Panc1 (cell line): ENCODE measurements at regions not wholly inside any gene's neighbourhood (a gene's known extent, or its start where the extent isn't known, plus 50 kb on each side); places are given as distances from the start of the nearest gene placed in this dataset.
"Not testable (repeated sequence)": the region's sequence is repeated elsewhere in the genome, so short reads cannot be mapped to it uniquely, and the experiment has no call there.

Experiments
- ATAC-seq: fragments of 200-7000 bp; cut with Tn5 transposase; 2 replicates; pipeline ENCODE4 v1.9.1; 2020; ENCODE audit warnings: mild to moderate bottlenecking, moderate library complexity
- BruUV-seq: library from RNA; stranded (reverse); fragments of 400-500 nt; replicated peaks from 2 replicates; lab custom pipeline; 2021; lab: Mats Ljungman, UMichigan
- CTCF ChIA-PET: fragments of 300-600 bp; sonication (Branson Sonifier 250); formaldehyde crosslinking; loops from one replicate; lab custom pipeline; 2022; ENCODE audit warnings: antibody characterized with exemption; lab: Charles Lee
- POLR2A ChIA-PET: fragments of 300-600 bp; sonication (Branson Sonifier 250); formaldehyde crosslinking; loops from one replicate; lab custom pipeline; 2022; ENCODE audit warnings: antibody characterized with exemption; lab: Charles Lee
- DNase-seq: peaks from one replicate; pipeline ENCODE4 v3.0.0-alpha.2; 2010; ENCODE audit warnings: low read depth, low spot score
- H3K27ac ChIP-seq: 2 replicates; pipeline ENCODE4 v1.5.1; 2011; ENCODE audit warnings: mild to moderate bottlenecking, low read length, inconsistent platforms
- H3K27me3 ChIP-seq: fragments of 200-500 bp; sonication (Bioruptor generic); 2 replicates; pipeline ENCODE4 v1.6.0; 2014; ENCODE audit warnings: low read length, inconsistent platforms; ENCODE audit not compliant: control insufficient read depth, insufficient read depth
- H3K36me3 ChIP-seq: fragments of 200-500 bp; sonication (Bioruptor generic); 2 replicates; pipeline ENCODE4 v1.5.1; 2014; ENCODE audit warnings: inconsistent platforms, mild to moderate bottlenecking, low read length, moderate library complexity; ENCODE audit not compliant: control insufficient read depth, insufficient read depth
- H3K4me1 ChIP-seq: 2 replicates; pipeline ENCODE4 v1.5.1; 2011; ENCODE audit warnings: inconsistent platforms, mild to moderate bottlenecking, low read length, moderate library complexity; ENCODE audit not compliant: control insufficient read depth, insufficient read depth
- H3K4me3 ChIP-seq, 2 experiments: 2 replicates each; pipeline ENCODE4 v1.5.1; 2011 to 2012; ENCODE audit warnings: low read depth in 2 of 2, low read length in 2 of 2, mild to moderate bottlenecking in 2 of 2, inconsistent platforms in 1 of 2, moderate library complexity in 1 of 2
- H3K9me3 ChIP-seq: fragments of 200-500 bp; sonication (Bioruptor generic); 2 replicates; pipeline ENCODE4 v1.5.1; 2014; ENCODE audit warnings: low read depth, mild to moderate bottlenecking, inconsistent platforms, low read length, moderate library complexity; ENCODE audit not compliant: control insufficient read depth, insufficient read depth
- POLR2AphosphoS5 ChIP-seq: IDR thresholded peaks from 2 replicates; pipeline ENCODE4 v1.6.1; 2012; ENCODE audit warnings: mild to moderate bottlenecking, low read depth, low read length, moderate library complexity
- SIN3A ChIP-seq: IDR thresholded peaks from 2 replicates; pipeline ENCODE4 v1.6.1; 2012; ENCODE audit warnings: low read depth, mild to moderate bottlenecking, low read length, moderate library complexity, borderline replicate concordance; ENCODE audit not compliant: insufficient read depth
- TCF7L2 ChIP-seq: IDR thresholded peaks from 2 replicates; pipeline ENCODE4 v1.6.1; 2011; ENCODE audit warnings: mild to moderate bottlenecking, low read depth, low read length, inconsistent platforms
- in situ Hi-C: cut with HindIII; loops from 2 replicates; pipeline ENCODE4 v1.10.0; 2016; ENCODE audit warnings: low sequenced_read_pairs, low pct_unique_long_range_greater_than_20kb
- intact Hi-C: fragments of 100-400 bp; cut with micrococcal nuclease; formaldehyde crosslinking; loops from one replicate; pipeline ENCODE4 v1.10.0; 2022; ENCODE audit not compliant: unreplicated experiment
- TF ChIP-seq, protein P1 (sequence below): fragments of 450-650 bp; IDR thresholded peaks from 2 replicates; pipeline ENCODE4 v1.5.1; 2017; ENCODE audit warnings: mild to moderate bottlenecking
- TF ChIP-seq, protein P2 (sequence below), 2 experiments: IDR thresholded peaks; 2 replicates each; pipeline ENCODE4 v1.6.1; 2011 to 2012; ENCODE audit warnings: low read depth in 2 of 2, control low read depth in 1 of 2, low read length in 1 of 2, mild to moderate bottlenecking in 1 of 2, moderate library complexity in 1 of 2; ENCODE audit not compliant: insufficient read depth in 1 of 2

- H3K27me3 ChIP-seq, result no peaks in the 10 kb centered on the region
- no peak for DNase-seq
- no peaks in the 10 kb centered on the region for H3K4me1 ChIP-seq
- intact Hi-C loops (no loop called here), in situ Hi-C loops (no loop called here)
- H3K4me3 ChIP-seq, result no peak overlapping the region
- no peaks in the 10 kb centered on the region for H3K9me3 ChIP-seq
- TF ChIP-seq, protein P1, sequence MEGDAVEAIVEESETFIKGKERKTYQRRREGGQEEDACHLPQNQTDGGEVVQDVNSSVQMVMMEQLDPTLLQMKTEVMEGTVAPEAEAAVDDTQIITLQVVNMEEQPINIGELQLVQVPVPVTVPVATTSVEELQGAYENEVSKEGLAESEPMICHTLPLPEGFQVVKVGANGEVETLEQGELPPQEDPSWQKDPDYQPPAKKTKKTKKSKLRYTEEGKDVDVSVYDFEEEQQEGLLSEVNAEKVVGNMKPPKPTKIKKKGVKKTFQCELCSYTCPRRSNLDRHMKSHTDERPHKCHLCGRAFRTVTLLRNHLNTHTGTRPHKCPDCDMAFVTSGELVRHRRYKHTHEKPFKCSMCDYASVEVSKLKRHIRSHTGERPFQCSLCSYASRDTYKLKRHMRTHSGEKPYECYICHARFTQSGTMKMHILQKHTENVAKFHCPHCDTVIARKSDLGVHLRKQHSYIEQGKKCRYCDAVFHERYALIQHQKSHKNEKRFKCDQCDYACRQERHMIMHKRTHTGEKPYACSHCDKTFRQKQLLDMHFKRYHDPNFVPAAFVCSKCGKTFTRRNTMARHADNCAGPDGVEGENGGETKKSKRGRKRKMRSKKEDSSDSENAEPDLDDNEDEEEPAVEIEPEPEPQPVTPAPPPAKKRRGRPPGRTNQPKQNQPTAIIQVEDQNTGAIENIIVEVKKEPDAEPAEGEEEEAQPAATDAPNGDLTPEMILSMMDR, result no peak
- TF ChIP-seq TCF7L2 (no peak), SIN3A (no peak), POLR2AphosphoS5 (no peak)
- TF ChIP-seq, protein P2, sequence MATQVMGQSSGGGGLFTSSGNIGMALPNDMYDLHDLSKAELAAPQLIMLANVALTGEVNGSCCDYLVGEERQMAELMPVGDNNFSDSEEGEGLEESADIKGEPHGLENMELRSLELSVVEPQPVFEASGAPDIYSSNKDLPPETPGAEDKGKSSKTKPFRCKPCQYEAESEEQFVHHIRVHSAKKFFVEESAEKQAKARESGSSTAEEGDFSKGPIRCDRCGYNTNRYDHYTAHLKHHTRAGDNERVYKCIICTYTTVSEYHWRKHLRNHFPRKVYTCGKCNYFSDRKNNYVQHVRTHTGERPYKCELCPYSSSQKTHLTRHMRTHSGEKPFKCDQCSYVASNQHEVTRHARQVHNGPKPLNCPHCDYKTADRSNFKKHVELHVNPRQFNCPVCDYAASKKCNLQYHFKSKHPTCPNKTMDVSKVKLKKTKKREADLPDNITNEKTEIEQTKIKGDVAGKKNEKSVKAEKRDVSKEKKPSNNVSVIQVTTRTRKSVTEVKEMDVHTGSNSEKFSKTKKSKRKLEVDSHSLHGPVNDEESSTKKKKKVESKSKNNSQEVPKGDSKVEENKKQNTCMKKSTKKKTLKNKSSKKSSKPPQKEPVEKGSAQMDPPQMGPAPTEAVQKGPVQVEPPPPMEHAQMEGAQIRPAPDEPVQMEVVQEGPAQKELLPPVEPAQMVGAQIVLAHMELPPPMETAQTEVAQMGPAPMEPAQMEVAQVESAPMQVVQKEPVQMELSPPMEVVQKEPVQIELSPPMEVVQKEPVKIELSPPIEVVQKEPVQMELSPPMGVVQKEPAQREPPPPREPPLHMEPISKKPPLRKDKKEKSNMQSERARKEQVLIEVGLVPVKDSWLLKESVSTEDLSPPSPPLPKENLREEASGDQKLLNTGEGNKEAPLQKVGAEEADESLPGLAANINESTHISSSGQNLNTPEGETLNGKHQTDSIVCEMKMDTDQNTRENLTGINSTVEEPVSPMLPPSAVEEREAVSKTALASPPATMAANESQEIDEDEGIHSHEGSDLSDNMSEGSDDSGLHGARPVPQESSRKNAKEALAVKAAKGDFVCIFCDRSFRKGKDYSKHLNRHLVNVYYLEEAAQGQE (IDR thresholded peaks at IDR 0.05; ENCODE audit: insufficient read depth in 1 of 2, low read depth in 2 of 2, low read length in 1 of 2), result no peak
- H3K36me3 ChIP-seq, result no peaks in the 10 kb centered on the region
- BruUV-seq, result no TSS peak
- CTCF ChIA-PET, result no interaction called here
- POLR2A ChIA-PET, result no interaction called here
- 0 out of 2 replicates have a peak, but pooled peaks have one; percentile 26 for ATAC-seq
- H3K27ac ChIP-seq, result no peak overlapping the region
These were observed 52.1 kb upstream of the TAMM41 start for GRCh38 chr3:11898611-11899325.

DNA sequence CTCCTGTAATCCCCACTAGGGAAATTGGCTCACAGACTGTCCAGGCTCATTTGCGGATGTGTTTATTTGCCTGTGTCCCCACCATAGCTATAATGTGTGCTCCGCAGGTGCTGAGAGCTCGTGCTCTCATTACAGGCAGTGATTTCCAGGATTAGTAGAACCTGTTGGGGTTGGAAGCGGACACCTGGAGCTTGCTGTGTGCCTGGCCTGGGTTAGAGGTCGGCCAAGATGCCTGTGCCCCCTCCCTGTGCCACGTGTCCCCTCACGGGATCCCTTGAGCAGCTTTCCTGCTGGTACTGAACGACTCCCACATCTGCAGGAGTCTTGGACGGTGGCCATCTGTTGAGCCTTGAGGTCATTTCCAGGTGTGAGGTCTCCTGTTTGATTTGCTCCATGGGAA is 52.7 kb upstream of the TAMM41 start:
- ATAC-seq, in situ Hi-C loops, H3K27ac ChIP-seq, H3K9me3 ChIP-seq, H3K4me1 ChIP-seq, H3K27me3 ChIP-seq, BruUV-seq, intact Hi-C loops, DNase-seq, H3K36me3 ChIP-seq, CTCF ChIA-PET, H3K4me3 ChIP-seq, POLR2A ChIA-PET: not testable (repeated sequence)

- no peak overlapping the region for H3K27ac ChIP-seq
- no peaks in the 10 kb centered on the region for H3K9me3 ChIP-seq
- no peaks in the 10 kb centered on the region for H3K4me1 ChIP-seq
- BruUV-seq, result no TSS peak
- H3K27me3 ChIP-seq, result no peaks in the 10 kb centered on the region
- no peak for ATAC-seq
- no peak for TF ChIP-seq TCF7L2
- TF ChIP-seq SIN3A, result no peak
- no peak for TF ChIP-seq POLR2AphosphoS5
- TF ChIP-seq, protein P2 (IDR thresholded peaks at IDR 0.05; ENCODE audit: insufficient read depth in 1 of 2, low read depth in 2 of 2, low read length in 1 of 2), result no peak
- TF ChIP-seq, protein P1, result no peak
- in situ Hi-C loops (no loop called here), intact Hi-C loops (no loop called here)
- no peak overlapping the region for H3K4me3 ChIP-seq
- DNase-seq, result no peak
- POLR2A ChIA-PET, result no interaction called here
- H3K36me3 ChIP-seq, result no peaks in the 10 kb centered on the region
- CTCF ChIA-PET, result no interaction called here
These were observed 53.1 kb upstream of the TAMM41 start for GRCh38 chr3:11899826-11900225.
